GM19239 (cell line): ENCODE measurements at regions not wholly inside any gene's neighbourhood (a gene's known extent, or its start where the extent isn't known, plus 50 kb on each side); places are given as distances from the start of the nearest gene placed in this dataset.

Experiments used
- DNase-seq: peaks from one replicate; pipeline ENCODE4 v3.0.0; 2011; ENCODE audit warnings: low spot score; ENCODE audit not compliant: insufficient read length
- FAIRE-seq: peaks from 2 replicates; lab custom pipeline; 2011; peaks lifted over from hg19 to GRCh38; lab: Jason Lieb, UNC

DNA sequence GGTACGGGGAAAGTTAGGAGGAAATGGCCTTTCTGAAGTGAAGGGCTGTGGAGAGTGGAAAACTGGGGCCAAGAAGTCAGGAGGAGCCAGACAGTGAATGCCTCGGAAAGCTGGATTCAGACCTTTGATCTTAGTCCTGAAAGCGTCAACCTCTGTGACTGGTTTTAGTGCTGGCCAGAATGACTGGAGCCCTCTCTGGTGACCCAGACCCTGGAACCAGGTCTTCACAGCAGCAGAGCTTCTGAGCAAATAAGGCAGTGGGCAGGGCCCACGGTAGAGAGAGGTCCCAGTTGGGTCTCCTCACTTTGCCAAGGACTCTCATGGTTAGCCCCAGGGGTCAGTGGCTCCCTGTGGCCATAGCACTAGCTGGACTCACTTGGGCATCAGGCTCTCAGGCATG, 157.7 kb upstream of the EEPD1 start:
- FAIRE-seq (no peak), DNase-seq (no peak)

GRCh38 chr7:35998481-35998880, 154.6 kb upstream of the EEPD1 start:
- FAIRE-seq: no peak

GRCh38 chr7:36001546-36001945, 151.5 kb upstream of the EEPD1 start:
- DNase-seq: no peak
- FAIRE-seq: no peak

More at GRCh38 chr7:35998481-35998880, 154.6 kb upstream of the EEPD1 start:
- DNase-seq: no peak

DNA sequence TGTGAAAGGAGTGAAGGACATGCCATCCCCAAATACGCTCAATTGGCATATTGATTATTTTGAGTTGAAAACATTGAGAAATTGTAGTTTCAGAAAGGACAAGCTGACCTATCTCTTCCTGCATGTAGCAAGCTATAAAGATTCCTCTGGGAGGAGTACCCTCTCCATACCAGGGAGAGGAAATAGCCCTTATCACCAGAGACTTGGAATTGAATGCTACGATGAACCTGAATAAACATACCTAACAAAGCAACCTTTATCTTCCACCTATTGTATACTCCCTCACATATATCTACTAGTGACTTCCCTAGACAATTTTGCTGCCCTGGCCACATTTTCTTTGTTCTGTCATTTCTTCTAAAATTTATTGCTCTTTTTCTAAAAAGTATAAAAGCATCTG, 150.2 kb upstream of the EEPD1 start:
- DNase-seq (no peak), FAIRE-seq (no peak)

- no peak for FAIRE-seq
- no peak for DNase-seq
These were observed 149.7 kb upstream of the EEPD1 start for GRCh38 chr7:36003343-36003742.

DNA sequence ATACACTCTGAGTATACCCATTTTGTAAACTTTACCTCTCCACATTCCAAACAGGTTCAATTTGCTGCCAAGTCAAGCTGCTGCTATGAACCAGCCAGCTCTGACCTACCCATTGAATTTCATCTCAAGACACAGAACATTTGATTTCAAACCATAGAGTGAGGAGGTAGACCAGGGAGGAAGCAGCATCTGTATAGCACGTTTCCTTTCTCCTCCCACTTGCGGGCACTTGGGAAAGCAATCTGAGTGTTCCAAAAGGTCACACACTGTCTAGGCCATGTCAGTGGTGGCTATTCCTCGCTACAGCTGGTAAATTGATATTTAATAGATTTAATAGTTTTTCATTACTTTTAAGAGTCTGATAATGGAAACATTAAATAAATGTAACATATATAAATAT, 147.8 kb upstream of the EEPD1 start:
- FAIRE-seq (no peak), DNase-seq (no peak)

DNA sequence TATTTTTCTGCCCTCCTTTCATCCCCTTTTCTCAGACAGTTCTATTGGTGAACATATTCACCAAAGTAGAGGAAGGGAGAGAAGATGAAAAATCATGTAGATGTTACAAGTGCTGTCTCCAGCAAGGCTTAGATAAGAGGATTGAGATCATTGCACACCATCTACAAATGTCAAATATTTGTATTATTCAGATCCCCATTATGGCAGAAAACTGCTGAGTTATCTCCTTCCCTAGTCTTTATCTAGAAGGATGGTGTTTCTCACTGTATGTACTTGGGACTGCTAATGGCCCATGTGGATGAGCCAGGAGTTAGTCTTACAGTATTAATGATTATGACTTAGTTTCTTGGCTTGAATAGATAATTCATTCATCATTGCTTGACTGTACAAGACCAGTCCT, 147.2 kb upstream of the EEPD1 start:
- no peak for FAIRE-seq
- no peak for DNase-seq

DNA sequence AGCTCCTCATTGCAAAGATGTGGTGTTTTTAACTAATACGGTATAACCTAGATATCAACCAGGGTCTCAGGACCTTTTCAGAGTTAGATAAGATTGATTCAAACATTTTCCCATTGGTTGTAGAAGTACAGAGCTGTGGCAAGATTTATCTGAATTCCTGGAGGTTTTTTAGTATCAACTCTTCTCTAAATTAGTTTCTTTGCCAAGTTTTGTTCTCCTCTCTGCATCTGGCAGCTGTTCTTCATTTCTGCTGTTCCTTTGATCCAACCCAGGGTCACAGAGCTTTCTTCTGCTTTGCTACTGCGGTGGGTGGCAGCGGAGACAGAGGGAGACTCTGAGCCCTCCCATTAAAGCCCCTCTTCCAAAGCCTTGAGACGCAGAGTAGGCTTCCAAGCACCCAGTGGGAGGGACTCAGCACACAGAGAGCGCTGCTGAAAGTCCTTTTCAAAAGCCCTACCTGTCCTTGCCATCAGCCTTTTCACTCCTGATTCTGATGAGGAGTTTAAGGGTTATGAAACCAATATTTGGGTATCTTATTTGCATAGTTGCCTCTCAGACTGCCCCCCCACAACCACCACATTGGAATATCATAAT, 146.3 kb upstream of the EEPD1 start:
- DNase-seq (no peak), FAIRE-seq (no peak)

DNA sequence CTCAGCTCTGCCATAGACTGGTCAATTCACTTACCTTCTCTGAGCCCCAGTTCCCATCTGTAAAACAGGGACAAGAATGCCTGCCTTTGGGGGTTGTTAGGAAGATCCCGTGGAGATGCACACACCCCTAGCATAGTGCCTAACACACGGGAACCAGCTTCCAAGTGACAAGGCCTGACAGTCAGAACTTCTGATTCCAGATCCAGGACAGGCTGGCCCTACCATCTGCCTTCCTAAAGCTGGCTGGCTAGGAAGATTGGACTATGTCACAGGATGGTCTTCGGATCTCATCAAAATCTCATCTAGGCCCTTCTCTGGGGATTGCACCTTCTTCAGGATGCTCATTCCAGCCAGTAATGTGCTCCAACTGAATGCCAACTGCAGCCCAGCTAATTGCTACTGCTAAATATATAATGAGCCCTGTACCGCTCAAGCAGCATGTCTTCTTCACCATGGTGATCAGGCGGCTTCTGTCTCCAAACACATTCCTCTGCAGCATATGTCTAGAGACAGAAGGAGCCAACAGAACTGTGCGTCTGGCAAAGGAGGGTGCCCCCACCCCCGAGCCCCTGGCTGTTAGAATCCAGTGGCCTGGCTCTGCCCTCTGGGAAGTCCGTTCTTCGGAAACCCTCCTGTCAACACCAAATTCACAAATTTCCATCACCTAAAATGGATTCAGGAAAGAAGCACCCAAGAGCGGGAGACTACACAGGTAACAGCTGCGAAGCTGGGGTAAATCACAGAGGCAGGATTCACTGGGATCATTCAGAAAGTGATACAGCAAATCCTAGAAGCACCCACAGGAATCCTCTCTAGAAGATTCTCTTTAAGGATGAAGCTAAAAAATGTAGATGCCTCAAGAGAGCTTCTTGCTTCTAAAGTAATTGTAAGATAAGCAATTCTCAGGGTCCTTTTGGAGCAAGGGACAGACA, 142.1 kb upstream of the EEPD1 start:
- no peak for DNase-seq
- no peak for FAIRE-seq

- DNase-seq (no peak), FAIRE-seq (no peak)
These were observed 141.5 kb upstream of the EEPD1 start for GRCh38 chr7:36011588-36011965.

- DNase-seq (no peak), FAIRE-seq (no peak)
These were observed 139.6 kb upstream of the EEPD1 start for GRCh38 chr7:36013246-36014014.

GRCh38 chr7:36014961-36015360, 138.1 kb upstream of the EEPD1 start:
- FAIRE-seq: no peak

GRCh38 chr7:36015733-36016132, 137.3 kb upstream of the EEPD1 start:
- no peak for FAIRE-seq
- no peak for DNase-seq

More at GRCh38 chr7:36014961-36015360, 138.1 kb upstream of the EEPD1 start:
- DNase-seq: no peak

- DNase-seq (no peak), FAIRE-seq (no peak)
These were observed 136.4 kb upstream of the EEPD1 start for GRCh38 chr7:36016648-36017047.

GRCh38 chr7:36017111-36017510, 135.9 kb upstream of the EEPD1 start:
- FAIRE-seq (no peak), DNase-seq (no peak)

DNA sequence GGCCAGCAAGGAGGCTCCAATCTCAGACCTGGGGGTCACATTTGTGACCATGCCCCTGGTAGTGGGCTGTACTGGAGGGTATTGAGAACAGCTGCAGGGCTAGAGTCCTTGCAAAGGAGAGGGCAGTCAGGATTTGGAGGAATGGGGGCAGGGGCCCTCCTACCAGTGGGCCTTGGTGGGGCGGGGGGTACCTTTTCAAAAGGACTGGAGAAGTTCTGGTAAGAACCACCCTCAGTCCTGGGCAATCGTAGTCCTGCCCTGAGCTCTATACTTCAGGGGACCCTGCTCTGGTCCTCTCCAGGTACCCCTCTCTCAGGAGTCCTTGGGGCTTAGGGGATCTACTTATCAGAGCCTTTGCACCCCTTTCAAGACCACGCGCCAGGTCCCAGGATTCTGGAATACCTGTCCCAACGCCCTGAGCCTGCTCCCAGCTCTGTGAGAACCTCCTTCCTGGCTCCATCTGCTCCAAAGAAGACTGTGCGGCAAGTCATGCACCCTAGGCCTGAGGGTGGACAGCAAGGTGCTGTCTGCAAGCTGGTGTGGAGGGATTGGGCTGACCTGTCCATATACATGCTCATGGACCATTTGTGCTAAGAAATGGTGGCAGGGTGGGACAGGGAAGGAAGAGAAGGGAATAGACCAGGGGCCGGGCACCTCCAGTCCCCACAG, 134.1 kb upstream of the EEPD1 start:
- FAIRE-seq: no peak

GRCh38 chr7:36019538-36019937, 133.5 kb upstream of the EEPD1 start:
- FAIRE-seq: no peak
- DNase-seq: no peak

More for the DNA sequence above, 134.1 kb upstream of the EEPD1 start:
- DNase-seq: no peak

DNA sequence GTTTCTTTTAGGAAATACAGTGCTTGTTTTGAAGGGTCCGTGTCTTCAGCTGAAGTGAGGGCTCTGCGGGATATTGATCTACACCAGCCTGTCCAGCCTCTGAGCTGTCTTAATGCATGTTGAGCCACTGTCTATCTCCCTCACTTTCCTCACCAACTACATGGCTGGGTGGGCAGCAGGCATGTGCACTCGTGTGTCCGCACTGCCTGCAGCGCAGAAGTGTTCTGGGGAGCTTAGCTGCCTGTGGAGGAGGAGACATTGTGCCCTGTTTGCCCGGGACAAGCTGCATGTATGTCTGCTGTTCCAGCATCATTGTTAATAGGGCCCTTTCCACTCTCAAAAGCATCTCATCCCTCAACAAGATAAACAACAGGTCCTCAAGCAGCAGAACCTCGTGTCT, 133.1 kb upstream of the EEPD1 start:
- DNase-seq (no peak), FAIRE-seq (no peak)

GRCh38 chr7:36021367-36021766, 131.7 kb upstream of the EEPD1 start:
- DNase-seq (no peak), FAIRE-seq (no peak)

DNA sequence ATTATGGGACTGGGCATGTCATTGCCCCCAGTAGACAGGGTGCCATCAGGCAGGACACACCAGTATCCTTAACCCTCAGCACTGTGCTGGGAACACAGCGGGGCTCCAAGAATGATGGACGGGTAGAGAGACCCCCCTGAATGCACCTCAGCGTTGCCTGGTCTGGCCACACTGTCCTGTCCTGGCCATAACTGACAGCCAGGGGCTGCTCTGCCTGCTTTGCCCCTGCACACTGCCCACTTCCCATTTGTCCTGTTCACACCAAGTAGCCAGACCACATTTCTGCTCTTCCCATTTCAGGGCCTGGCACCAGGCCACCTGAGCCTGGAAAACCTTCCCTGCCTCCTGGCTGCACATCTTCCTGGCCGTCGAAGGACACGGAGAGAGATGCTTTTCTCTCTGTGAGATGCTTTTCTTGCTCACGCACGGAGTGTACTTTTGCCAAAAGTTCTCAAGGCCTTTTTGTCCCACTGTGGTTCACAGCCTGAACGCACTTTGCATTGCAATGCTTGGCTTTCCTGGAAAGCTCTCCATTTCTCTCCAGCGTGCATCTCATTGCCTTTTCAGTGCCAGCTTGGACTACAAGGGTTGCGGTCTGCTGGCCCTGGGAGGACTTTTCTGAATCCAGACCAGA, 131.0 kb upstream of the EEPD1 start:
- no peak for DNase-seq
- FAIRE-seq: no peak
